Fibroblast of lung (primary cell): ENCODE measurements at regions not wholly inside any gene's neighbourhood (a gene's known extent, or its start where the extent isn't known, plus 50 kb on each side); places are given as distances from the start of the nearest gene placed in this dataset.

Experiments used
- DNase-seq, 2 donors: peaks; one replicate each; pipeline versions ENCODE4 v3.0.0 to v3.0.0-alpha.2; 2010; ENCODE audit warnings: low read depth in 2 of 2
- H2AFZ ChIP-seq: 2 replicates; pipeline ENCODE4 v1.5.1; 2012; ENCODE audit warnings: low read length, control low read depth, inconsistent platforms
- H3K27ac ChIP-seq: 2 replicates; pipeline ENCODE4 v1.5.1; 2011; ENCODE audit warnings: low read length, control low read depth; ENCODE audit not compliant: insufficient read depth
- H3K27me3 ChIP-seq: 2 replicates; pipeline ENCODE4 v1.5.1; 2011; ENCODE audit warnings: mild to moderate bottlenecking, low read length; ENCODE audit not compliant: control insufficient read depth, insufficient read depth
- H3K36me3 ChIP-seq: 2 replicates; pipeline ENCODE4 v1.5.1; 2011; ENCODE audit warnings: low read length; ENCODE audit not compliant: control insufficient read depth, insufficient read depth
- H3K4me1 ChIP-seq: 2 replicates; pipeline ENCODE4 v1.5.1; 2011; ENCODE audit warnings: low read length; ENCODE audit not compliant: control insufficient read depth, insufficient read depth; ENCODE audit errors: extremely low read depth
- H3K4me2 ChIP-seq: 2 replicates; pipeline ENCODE4 v1.5.1; 2011; ENCODE audit warnings: low read length, control low read depth; ENCODE audit not compliant: insufficient read depth; ENCODE audit errors: extremely low read depth
- H3K4me3 ChIP-seq, 4 experiments: fragments of 200-600 bp in 1 of 4; sonication (generic) in 1 of 4; replicated peaks in 1 of 4; 2 replicates each; pipeline ENCODE4 v1.5.1; 2011 to 2016; ENCODE audit warnings: low read length in 4 of 4, low read depth in 3 of 4, mild to moderate bottlenecking in 3 of 4, control low read depth in 2 of 4, inconsistent platforms in 1 of 4, mixed read lengths in 1 of 4; ENCODE audit not compliant: insufficient read depth in 1 of 4; ENCODE audit errors: control extremely low read depth in 1 of 4
- H3K79me2 ChIP-seq: 2 replicates; pipeline ENCODE4 v1.5.1; 2012; ENCODE audit warnings: mild to moderate bottlenecking, low read length, inconsistent platforms; ENCODE audit not compliant: control insufficient read depth, insufficient read depth
- H3K9ac ChIP-seq: 2 replicates; pipeline ENCODE4 v1.5.1; 2011; ENCODE audit warnings: mild to moderate bottlenecking, low read length, control low read depth; ENCODE audit not compliant: insufficient read depth
- H3K9me3 ChIP-seq: 2 replicates; pipeline ENCODE4 v1.5.1; 2012; ENCODE audit warnings: low read depth, low read length; ENCODE audit not compliant: control insufficient read depth, insufficient read depth
- H4K20me1 ChIP-seq: 2 replicates; pipeline ENCODE4 v1.5.1; 2011; ENCODE audit warnings: low read length; ENCODE audit not compliant: control insufficient read depth, insufficient read depth; ENCODE audit errors: extremely low read depth
- CTCF ChIP-seq, 2 donors: IDR thresholded peaks in 1 of 2; conservative IDR thresholded peaks in 1 of 2; 1 replicate in 1 of 2; 2 replicates in 1 of 2; pipeline ENCODE4 v1.5.1; 2011 to 2012; ENCODE audit warnings: low read length in 2 of 2, control low read depth in 1 of 2, inconsistent platforms in 1 of 2, low read depth in 1 of 2, mild to moderate bottlenecking in 1 of 2
- EZH2 ChIP-seq: IDR thresholded peaks from 2 replicates; pipeline ENCODE4 v1.5.1; 2012; ENCODE audit warnings: low read length, control low read depth, mild to moderate bottlenecking; ENCODE audit errors: missing control alignments

GRCh38 chr7:46485481-46486065, 564.5 kb upstream of the IGFBP3 start:
- H2AFZ ChIP-seq = no peak overlapping the region
- no peak overlapping the region for H3K9ac ChIP-seq
- peaks cover 15% of the 10 kb centered on the region for H3K4me1 ChIP-seq
- DNase-seq = peak; percentile 59 to 95
- H4K20me1 ChIP-seq = no peaks in the 10 kb centered on the region
- no peak overlapping the region for H3K27ac ChIP-seq
- no peaks in the 10 kb centered on the region for H3K79me2 ChIP-seq
- H3K36me3 ChIP-seq = no peaks in the 10 kb centered on the region
- no peaks in the 10 kb centered on the region for H3K27me3 ChIP-seq
- no peak overlapping the region for H3K4me2 ChIP-seq
- H3K9me3 ChIP-seq = no peaks in the 10 kb centered on the region
- no peak overlapping the region for H3K4me3 ChIP-seq
- no peak for TF ChIP-seq EZH2
- TF ChIP-seq CTCF (conservative IDR thresholded peaks at IDR 0.05 in 1 of 2, IDR thresholded peaks at IDR 0.05 in 1 of 2; ENCODE audit: low read depth in 1 of 2, low read length in 2 of 2) = peak in 1 of 2 donors; percentile 45

DNA sequence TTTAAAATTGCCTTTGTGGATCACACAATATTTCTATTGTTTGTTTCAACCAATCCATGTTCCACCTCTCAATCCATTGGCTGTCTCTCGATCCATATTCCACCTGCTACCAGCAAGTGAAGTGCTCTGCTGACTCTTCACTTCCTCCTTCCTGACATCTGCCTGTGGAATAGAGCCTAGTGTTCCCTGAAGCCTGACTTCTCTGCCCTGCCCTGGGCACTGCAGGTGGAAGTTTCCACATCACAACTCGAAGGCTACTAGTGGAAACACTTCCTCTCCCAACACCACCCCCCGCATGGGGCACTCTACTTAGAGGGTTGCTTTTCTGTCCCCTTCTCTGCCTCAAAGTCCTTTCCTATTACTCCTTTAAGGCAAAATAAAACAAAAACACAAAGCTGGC, 563.8 kb upstream of the IGFBP3 start:
- peak overlapping the region; percentile 19 for H3K4me2 ChIP-seq
- no peak overlapping the region for H2AFZ ChIP-seq
- no peak overlapping the region for H3K27ac ChIP-seq
- no peak for TF ChIP-seq CTCF (conservative IDR thresholded peaks at IDR 0.05 in 1 of 2, IDR thresholded peaks at IDR 0.05 in 1 of 2; ENCODE audit: low read depth in 1 of 2, low read length in 2 of 2)
- H3K4me1 ChIP-seq = peaks cover 15% of the 10 kb centered on the region
- peak in 1 of 2 donors; percentile 3 for DNase-seq
- H3K9ac ChIP-seq = no peak overlapping the region
- no peaks in the 10 kb centered on the region for H3K9me3 ChIP-seq
- H3K4me3 ChIP-seq = no peak overlapping the region
- no peaks in the 10 kb centered on the region for H3K27me3 ChIP-seq
- H3K79me2 ChIP-seq = no peaks in the 10 kb centered on the region
- no peaks in the 10 kb centered on the region for H4K20me1 ChIP-seq
- no peaks in the 10 kb centered on the region for H3K36me3 ChIP-seq

- Histone ChIP-seq H4K20me1 (no peaks in the 10 kb centered on the region), H3K4me3 (no peak overlapping the region), H3K36me3 (no peaks in the 10 kb centered on the region), H3K27ac (no peak overlapping the region), H3K4me1 (peaks cover 7% of the 10 kb centered on the region), H3K9me3 (no peaks in the 10 kb centered on the region), H3K79me2 (no peaks in the 10 kb centered on the region), H3K4me2 (no peak overlapping the region), H3K27me3 (no peaks in the 10 kb centered on the region), H2AFZ (no peak overlapping the region), H3K9ac (no peak overlapping the region)
- TF ChIP-seq EZH2 = no peak
- TF ChIP-seq CTCF (conservative IDR thresholded peaks at IDR 0.05 in 1 of 2, IDR thresholded peaks at IDR 0.05 in 1 of 2; ENCODE audit: low read depth in 1 of 2, low read length in 2 of 2) = no peak
- no peak for DNase-seq
These were observed 559.5 kb upstream of the IGFBP3 start for GRCh38 chr7:46480619-46481018.
